ENCODE measurements at regions not wholly inside any gene's neighbourhood (a gene's known extent, or its start where the extent isn't known, plus 50 kb on each side); places are given as distances from the start of the nearest gene placed in this dataset.
"Not testable (repeated sequence)": the region's sequence is repeated elsewhere in the genome, so short reads cannot be mapped to it uniquely, and the experiment has no call there.

GRCh38 chr11:90434858-90435257, 212.0 kb upstream of the CHORDC1 start:
- no peak for DNase-seq (ENCODE audit: low read depth in 4 of 4, low spot score in 3 of 4)

DNA sequence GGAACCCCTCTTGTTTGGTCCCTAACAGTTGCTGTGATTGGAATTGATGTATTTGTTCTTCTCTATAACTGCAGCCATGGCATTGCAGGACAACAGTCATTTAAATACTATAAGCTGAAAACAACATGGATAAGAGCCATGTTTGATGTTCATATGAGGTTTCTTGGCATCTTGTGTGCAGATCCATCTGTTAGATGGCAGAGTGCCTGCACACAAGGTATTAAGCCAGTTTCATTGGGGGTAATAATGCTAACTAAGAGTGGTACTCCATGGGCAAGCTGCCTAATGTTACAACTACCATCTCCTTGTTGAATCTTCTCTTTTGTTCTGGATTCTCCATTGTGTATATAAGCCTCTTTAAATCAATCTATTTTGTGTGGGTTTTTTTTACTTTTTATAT, 206.0 kb upstream of the CHORDC1 start:
- no peak for DNase-seq (ENCODE audit: low read depth in 4 of 4, low spot score in 3 of 4)

DNA sequence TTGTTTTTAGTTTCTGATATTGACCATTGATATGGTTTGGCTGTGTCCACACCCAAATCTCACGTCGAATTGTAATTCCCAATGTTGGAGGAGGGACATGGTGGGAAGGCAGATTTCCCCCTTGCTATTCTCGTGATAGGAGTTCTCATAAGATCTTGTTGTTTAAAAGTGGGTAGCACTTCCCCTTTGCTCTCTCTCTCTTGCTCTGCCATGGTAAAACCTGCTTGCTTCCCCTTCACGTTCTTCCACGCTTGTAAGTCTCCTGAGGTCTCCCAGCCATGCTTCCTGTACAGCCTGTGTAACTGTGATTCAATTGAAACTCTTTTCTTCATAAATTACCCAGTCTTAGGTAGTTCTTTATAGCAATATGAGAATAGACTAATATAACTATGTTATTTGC, 203.6 kb upstream of the CHORDC1 start:
- DNase-seq (ENCODE audit: low read depth in 4 of 4, low spot score in 3 of 4): no peak

- no peak for DNase-seq (ENCODE audit: low read depth in 4 of 4, low spot score in 3 of 4)
These were observed 200.5 kb upstream of the CHORDC1 start for GRCh38 chr11:90423378-90423777.

GRCh38 chr11:90422787-90423186, 199.9 kb upstream of the CHORDC1 start:
- not testable (repeated sequence) for DNase-seq (ENCODE audit: low read depth in 4 of 4, low spot score in 3 of 4)

- DNase-seq (ENCODE audit: low read depth in 4 of 4, low spot score in 3 of 4): no peak
These were observed 191.4 kb upstream of the CHORDC1 start for GRCh38 chr11:90414221-90414620.

DNA sequence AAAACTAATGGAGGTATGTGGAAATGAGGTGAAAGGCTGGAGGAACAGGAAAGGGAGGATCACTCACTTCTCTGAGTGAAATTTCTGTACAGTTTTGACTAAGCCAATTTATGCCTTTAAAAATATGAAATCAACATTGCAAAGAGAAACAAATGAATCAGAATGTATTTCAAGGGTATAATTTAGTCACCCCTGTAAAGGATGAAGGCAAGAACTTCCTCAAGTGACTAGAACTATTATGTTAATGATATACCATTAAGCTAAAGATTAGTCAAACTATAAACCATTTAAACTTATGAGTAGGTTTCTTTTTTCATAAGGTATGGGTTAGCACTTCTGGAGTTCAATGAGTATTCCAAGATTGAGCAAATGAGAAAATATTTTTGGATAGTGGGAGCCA, 184.5 kb upstream of the CHORDC1 start:
- DNase-seq (ENCODE audit: low read depth in 4 of 4, low spot score in 3 of 4): no peak

- no peak for DNase-seq (ENCODE audit: low read depth in 4 of 4, low spot score in 3 of 4)
These were observed 169.8 kb upstream of the CHORDC1 start for GRCh38 chr11:90392692-90393091.

- DNase-seq (ENCODE audit: low read depth in 4 of 4, low spot score in 3 of 4): no peak
These were observed 168.9 kb upstream of the CHORDC1 start for GRCh38 chr11:90391756-90392155.

GRCh38 chr11:90380206-90380605, 157.4 kb upstream of the CHORDC1 start:
- DNase-seq (ENCODE audit: low read depth in 4 of 4, low spot score in 3 of 4): no peak

DNA sequence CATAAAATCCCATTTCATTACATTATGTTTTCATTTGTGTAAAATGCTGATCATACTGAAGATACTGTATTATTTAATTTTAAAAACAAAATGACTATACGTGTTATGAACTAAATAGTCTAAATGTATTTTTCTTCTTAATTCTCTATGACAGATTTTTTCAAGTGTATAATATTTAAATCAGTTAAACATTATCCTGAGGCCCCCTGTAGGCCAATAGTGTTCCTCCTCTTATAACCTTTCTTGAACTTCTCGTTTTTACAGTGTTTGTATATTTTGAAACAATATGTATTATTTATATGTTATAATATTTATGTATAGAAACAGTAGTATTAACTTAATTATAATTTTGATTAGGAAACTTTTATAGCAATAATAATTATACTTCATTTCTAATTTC, 151.1 kb upstream of the CHORDC1 start:
- no peak for DNase-seq (ENCODE audit: low read depth in 4 of 4, low spot score in 3 of 4)

DNA sequence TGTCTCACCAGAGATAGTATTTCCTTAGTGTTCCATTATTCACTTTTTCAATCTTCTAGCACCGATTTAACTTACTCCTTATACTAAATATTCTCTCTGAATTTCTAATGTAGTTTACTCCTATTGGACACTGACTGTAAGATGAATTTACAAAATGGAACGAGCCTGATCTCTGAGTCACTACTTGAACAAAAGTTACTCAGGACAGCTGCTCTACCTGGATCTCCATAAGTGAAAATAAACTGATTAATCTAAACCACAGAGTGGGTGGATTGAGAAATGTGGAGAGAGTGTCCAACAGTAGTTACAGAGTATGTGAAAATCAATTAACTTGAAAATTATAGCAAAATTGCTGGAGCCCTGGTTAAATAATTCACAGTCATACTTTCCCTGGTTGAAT, 141.7 kb upstream of the CHORDC1 start:
- DNase-seq (ENCODE audit: low read depth in 4 of 4, low spot score in 3 of 4): no peak

DNA sequence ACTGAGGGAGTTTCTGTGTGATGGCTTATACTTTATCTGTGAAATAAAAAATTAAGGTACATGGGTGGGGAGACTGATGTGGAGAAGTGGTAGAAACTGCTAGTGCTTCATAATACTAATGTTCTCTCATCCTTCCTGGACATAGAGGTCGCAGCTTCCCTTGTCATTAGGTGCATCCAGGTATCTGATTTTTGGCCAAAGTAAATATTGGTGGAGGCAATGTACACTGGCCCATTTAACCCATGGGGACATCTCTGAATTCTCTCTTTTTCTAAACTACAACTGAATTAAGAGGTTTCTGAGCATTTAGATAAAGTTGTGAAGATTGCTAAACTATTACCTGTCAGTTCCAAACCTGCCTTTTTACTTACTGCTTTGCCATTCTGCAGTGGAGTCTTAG, 140.9 kb upstream of the CHORDC1 start:
- DNase-seq (ENCODE audit: low read depth in 4 of 4, low spot score in 3 of 4): no peak

DNA sequence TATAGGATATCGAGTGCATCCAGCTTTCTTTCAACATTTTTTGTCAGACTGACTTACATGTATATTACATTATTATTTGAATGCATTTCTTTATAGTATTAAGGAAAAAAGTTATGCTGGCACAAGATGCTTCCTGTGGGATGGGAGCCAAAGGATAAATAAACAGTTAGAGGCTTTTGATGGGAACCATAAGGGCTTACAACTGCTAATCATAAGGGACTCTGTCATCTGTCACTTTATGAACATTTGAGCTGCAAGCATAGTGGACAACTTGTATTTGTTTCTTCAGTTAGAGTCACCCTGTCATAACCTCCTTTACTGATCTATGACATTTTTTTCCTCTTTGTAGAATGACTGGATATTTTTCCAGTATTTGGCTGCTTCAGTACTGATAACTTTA, 132.4 kb upstream of the CHORDC1 start:
- no peak for DNase-seq (ENCODE audit: low read depth in 4 of 4, low spot score in 3 of 4)

DNA sequence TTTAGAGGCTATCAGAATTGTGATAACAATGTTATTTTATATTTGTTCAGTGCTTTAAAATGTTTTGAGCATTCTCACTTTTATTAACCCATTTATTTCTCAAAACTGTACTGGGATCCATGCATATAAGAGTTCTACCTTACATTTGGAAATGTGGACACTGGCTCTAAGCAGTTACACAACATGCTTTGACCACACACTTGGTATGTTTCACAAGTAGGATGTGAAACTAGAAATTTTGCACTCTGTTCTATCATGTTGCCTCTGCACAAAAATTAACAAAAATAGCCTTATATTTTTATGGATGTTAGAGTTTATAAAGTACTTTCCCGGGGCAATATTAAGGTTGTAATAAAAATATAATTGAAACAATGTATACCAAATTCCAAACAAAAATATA, 126.9 kb upstream of the CHORDC1 start:
- no peak for DNase-seq (ENCODE audit: low read depth in 4 of 4, low spot score in 3 of 4)

DNA sequence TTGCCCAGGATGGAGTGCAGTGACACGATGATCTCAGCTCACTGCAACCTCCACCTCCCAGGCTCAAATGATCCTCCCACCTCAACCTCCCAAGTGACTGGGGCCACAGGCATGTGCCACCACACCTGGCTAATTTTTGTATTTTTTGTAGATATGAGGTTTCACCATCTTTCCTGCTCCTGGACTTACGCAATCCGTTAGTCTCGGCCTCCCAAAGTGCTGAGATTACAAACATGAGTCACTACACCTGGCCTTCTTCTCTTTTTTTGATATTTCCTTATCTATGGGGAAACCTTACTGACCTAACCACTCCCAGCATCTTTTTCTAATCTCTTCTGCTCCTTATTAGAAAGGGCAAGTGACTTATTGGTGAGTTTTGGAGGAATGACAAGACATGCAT, 121.7 kb upstream of the CHORDC1 start:
- no peak for DNase-seq (ENCODE audit: low read depth in 4 of 4, low spot score in 3 of 4)

- no peak for DNase-seq (ENCODE audit: low read depth in 4 of 4, low spot score in 3 of 4)
These were observed 120.8 kb upstream of the CHORDC1 start for GRCh38 chr11:90343673-90344072.

- DNase-seq (ENCODE audit: low read depth in 4 of 4, low spot score in 3 of 4): no peak
These were observed 119.1 kb upstream of the CHORDC1 start for GRCh38 chr11:90341986-90342385.

GRCh38 chr11:90332415-90332814, 109.6 kb upstream of the CHORDC1 start:
- DNase-seq (ENCODE audit: low read depth in 4 of 4, low spot score in 3 of 4): no peak

GRCh38 chr11:90330632-90331031, 107.8 kb upstream of the CHORDC1 start:
- DNase-seq (ENCODE audit: low read depth in 4 of 4, low spot score in 3 of 4): no peak

DNA sequence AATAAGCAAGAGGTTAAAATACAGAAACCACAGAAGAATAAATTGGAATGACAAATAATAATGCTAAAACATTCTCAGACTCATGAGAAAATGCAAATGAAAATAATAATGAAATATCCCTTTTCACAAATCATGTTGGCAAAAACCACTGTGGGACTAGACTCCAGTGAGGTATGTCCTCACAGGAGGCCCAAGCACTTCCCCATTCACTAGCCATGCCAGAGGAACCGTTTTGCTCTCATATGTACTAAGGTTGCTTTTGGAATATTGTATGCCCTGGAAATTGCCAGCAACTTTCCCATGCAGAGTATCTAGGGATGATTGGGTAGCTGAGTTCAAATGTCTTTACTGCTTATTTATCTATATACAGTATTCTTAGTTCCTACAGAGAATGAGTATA, 106.2 kb upstream of the CHORDC1 start:
- no peak for DNase-seq (ENCODE audit: low read depth in 4 of 4, low spot score in 3 of 4)

DNA sequence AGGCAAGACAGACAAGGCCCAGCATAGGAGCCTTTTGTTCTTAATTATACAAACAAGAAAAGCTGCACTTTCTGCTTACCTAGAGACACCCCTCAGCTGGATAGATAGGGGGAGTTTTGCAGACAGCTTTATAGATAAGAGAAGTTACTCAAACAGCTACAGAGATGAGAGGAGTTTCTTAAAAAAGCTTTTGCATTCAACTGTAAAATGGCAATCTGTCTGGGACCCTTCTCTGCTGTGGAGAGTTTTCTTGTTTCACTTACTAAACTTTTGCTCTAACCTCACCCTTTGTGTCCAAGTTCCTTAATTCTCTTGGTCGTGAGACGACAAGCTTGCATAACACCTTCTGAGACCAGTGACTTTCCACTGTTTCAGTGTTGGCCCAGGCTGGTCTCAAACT, 103.8 kb upstream of the CHORDC1 start:
- no peak for DNase-seq (ENCODE audit: low read depth in 4 of 4, low spot score in 3 of 4)

GRCh38 chr11:90323289-90323688, 100.4 kb upstream of the CHORDC1 start:
- DNase-seq (ENCODE audit: low read depth in 4 of 4, low spot score in 3 of 4): no peak

DNA sequence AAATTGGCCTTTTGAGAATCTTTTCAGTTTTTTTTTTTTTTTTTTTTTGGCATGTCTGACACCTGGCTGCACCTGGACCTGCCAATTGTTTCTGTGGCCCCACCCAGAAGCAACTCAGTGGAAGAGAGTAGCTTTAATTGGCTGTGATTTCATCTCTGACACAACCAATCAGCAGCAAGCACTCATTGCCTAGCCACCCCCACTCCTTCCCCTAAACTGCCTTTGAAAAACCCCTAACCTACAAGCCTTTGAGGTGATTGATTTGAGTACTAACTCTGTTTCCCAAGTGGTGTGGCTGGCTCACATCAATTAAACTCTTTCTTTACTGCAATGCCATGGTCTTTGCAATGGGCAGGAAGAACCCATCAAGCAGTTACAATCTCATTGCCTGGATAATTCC, 98.2 kb upstream of the CHORDC1 start:
- DNase-seq (ENCODE audit: low read depth in 4 of 4, low spot score in 3 of 4): no peak
